GM12872 (cell line): ENCODE measurements at regions not wholly inside any gene's neighbourhood (a gene's known extent, or its start where the extent isn't known, plus 50 kb on each side); places are given as distances from the start of the nearest gene placed in this dataset.

Experiments
- CTCF ChIP-seq: IDR thresholded peaks from 3 replicates; pipeline ENCODE4 v1.5.1; 2011; ENCODE audit warnings: low read depth, mild to moderate bottlenecking, low read length, moderate library complexity; ENCODE audit not compliant: insufficient read depth

GRCh38 chrY:14139521-14139920, 83.5 kb downstream of the VCY1B start:
- TF ChIP-seq CTCF, result no peak

- TF ChIP-seq CTCF, result no peak
These were observed 89.6 kb downstream of the VCY1B start for GRCh38 chrY:14145614-14146013.

- no peak for TF ChIP-seq CTCF
These were observed 126.7 kb downstream of the VCY1B start for GRCh38 chrY:14182776-14183175.

- no peak for TF ChIP-seq CTCF
These were observed 166.0 kb downstream of the VCY1B start for GRCh38 chrY:14222014-14222413.

- no peak for TF ChIP-seq CTCF
These were observed 175.7 kb downstream of the VCY1B start for GRCh38 chrY:14231703-14232102.

- TF ChIP-seq CTCF, result no peak
These were observed 179.0 kb downstream of the VCY1B start for GRCh38 chrY:14235070-14235469.

- no peak for TF ChIP-seq CTCF
These were observed 182.2 kb downstream of the VCY1B start for GRCh38 chrY:14238277-14238676.

- TF ChIP-seq CTCF, result no peak
These were observed 190.9 kb downstream of the VCY1B start for GRCh38 chrY:14246948-14247347.
